ENCODE measurements at regions not wholly inside any gene's neighbourhood (a gene's known extent, or its start where the extent isn't known, plus 50 kb on each side); places are given as distances from the start of the nearest gene placed in this dataset.
"Not testable (repeated sequence)": the region's sequence is repeated elsewhere in the genome, so short reads cannot be mapped to it uniquely, and the experiment has no call there.

DNA sequence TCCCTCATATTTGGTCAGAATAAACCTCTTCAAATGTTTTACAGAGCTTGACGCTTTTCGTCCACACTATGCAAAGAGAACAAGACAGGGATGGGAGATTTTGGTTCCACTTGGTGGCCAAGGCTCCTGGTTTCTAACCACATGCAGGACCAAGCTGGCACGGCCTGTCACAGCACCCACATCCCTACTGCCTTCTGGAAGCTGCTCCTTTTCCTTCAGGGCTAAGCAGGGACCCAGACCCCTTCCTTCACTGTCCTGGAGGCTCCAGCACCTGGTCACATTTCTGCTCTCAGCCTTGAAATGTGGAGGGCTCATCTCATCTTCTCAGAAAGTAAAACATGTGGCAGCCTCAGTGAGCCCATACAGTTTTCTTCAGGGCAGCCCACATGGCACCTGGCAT is 50.4 kb upstream of the ARHGEF7 start:
- no peak for DNase-seq (ENCODE audit: low read depth in 3 of 3)

DNA sequence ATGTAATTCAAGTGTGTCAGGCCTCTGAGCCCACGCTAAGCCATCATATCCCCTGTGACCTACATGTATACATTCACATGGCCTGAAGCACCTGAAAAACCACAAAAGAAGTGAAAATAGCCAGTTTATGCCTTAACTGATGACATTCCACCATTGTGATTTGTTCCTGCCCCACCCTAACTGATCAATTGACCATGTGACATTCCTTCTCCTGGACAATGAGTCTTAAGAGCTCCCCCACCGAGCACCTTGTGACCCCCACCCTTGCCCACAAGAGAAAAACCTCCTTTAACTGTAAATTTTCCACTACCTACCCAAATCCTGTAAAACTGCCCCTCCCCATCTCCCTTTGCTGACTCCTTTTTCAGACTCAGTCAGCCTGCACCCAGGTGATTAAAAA is 52.1 kb upstream of the ARHGEF7 start:
- no peak for DNase-seq (ENCODE audit: low read depth in 3 of 3)

DNA sequence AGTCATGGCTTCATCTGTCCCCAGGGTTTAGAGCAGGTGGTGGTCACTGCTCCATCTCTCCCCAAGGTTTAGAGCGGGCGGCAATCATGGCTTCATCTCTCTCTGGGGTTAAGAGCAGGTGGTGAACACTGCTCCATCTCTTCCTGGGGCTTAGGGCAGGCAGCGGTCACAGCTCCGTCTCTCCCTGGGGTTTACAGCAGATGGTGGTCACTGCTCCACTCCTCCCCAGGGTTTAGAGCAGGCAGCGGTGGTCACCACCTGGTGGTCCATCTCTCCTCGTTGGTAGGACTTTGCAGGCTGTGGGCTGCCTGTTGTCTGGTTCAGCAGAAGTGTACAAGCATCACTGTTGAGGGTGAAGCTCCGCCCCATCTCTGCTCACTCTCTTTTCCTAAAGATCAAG is 52.8 kb upstream of the ARHGEF7 start:
- DNase-seq (ENCODE audit: low read depth in 3 of 3) = no peak

DNA sequence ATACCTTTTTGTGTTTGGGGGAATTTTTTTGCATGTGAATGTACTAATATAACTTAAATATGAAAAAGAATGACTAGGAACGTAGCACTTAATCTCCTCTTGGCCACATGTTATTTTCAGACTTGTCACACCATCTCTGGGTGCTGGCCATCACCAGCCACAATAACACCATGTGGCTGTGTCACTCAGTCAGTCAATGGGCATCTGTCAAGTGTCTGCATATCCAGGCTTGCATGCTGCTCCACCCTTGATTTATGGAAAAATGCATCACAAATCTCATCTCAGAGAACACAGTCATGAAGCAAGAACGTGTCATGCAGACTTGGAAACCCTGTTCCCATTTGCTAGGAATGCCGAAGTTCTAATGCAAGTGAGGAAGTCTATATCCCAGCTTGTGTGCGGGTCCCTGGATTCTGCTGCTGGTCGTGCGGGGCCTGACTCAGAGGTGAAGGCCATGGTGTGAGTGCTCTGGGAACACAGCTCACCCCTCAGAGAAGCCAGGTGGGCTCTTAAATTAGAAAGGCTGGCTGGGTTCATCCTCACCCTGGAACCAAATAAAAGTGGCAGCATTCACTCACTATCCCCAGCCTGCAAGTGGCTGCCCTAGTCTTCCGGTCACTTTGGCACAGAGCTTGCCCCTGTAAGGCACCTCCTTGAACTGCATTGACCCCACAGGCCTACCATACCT is 53.6 kb upstream of the ARHGEF7 start:
- no peak for DNase-seq (ENCODE audit: low read depth in 3 of 3)

DNA sequence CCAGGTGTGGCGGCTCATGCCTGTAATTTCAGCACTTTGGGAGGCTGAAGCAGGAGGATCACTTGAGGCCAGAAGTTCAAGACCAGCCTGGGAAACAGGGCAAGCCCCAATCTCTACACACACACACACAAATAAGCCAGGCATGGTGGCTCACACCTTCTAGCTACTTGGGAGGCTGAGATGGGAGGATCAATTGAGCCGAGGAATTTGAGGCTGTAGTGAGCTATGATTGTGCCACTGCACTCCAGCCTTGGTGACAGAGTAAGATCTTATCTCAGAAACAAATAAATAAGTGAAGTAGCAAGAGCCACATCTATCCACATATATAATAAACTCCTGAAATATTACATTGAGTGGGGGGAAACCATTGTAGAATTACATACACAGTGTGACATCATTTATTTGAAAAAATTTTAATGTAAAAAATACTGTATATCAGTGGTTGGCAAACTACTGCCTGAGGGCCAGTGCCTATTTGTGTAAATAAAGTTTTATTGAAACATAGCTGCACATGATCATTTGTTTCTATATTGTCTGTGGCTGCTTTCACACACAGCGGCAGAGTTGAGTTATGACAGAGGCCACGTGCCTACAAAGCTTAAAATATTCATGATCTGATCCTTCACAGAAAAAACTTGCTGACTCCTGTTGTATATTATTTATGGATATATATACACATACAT is 54.7 kb upstream of the ARHGEF7 start:
- DNase-seq (ENCODE audit: low read depth in 3 of 3) = no peak

DNA sequence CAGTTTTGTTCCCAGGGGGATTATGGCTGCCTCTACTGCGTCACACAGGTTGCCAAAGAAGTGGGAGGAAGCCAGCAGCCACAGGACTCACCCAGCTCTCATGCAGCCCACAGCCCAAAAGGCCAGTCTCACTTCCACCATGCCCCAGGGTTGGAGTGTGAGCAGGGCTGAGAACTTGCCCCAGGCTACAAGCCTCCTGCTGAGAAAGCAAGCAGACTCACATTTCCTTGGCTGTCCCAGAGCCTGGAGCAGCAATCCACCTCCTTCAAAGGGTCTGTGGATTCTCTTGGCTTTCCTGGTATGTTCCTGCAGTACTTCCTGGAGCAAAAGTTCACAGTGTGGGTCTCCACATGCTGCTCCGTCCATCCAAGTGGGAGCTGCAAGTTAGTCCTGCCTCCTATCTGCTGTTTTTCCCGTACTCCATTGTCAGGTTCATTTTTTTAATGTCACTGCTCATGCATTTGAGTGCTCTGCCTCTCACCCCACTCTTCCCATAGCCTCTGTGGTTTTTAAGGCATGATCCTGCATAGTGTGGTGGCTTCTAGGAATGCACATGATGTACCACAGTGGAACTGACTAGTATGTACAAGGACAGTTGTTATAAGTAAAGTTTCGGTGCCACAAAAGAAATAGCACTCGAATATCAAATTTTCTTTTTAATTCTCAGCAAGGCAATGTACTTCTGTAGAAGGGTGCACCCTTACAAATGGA is 56.2 kb upstream of the ARHGEF7 start:
- DNase-seq (ENCODE audit: low read depth in 3 of 3) = no peak

DNA sequence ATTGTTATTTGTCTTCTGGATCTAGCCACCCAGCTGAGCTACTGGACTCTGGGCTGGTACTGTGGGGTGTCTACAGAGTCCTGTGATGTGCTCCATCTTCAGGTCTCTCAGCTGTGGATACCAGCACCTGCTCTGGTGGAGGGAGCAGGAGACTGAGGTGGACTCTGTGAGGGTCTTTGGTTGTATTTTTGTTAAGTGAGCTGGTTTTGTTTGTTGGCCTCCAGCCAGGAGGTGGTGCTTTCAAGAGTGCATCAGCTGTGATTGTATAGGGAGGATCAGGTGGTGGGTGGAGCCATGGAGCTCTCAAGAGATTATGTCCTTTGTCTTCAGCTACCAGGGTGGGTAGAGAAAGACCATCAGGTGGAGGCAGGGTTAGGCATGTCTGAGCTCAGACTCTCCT is 56.8 kb upstream of the ARHGEF7 start:
- DNase-seq (ENCODE audit: low read depth in 3 of 3) = not testable (repeated sequence)

DNA sequence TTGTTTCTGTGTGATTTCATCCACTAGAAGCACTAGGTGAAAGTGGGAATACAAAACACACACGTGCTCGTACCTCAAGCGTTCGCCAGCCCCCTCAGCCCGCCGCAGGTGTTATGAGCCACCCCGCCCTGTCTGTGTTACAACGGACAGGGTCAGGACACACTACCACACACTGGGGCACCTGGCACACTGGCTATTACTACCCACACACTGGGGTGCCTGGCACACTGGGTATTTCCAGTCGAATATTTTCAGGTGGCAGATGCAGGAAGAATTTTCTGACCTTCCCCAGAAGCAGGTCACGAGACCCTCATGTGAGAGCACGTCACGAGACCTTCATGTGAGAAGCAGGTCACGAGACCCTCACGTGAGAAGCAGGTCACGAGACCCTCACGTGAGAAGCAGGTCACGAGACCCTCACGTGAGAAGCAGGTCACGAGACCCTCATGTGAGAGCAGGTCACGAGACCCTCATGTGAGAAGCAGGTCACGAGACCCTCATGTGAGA is 63.3 kb upstream of the ARHGEF7 start:
- DNase-seq (ENCODE audit: low read depth in 3 of 3) = not testable (repeated sequence)

DNA sequence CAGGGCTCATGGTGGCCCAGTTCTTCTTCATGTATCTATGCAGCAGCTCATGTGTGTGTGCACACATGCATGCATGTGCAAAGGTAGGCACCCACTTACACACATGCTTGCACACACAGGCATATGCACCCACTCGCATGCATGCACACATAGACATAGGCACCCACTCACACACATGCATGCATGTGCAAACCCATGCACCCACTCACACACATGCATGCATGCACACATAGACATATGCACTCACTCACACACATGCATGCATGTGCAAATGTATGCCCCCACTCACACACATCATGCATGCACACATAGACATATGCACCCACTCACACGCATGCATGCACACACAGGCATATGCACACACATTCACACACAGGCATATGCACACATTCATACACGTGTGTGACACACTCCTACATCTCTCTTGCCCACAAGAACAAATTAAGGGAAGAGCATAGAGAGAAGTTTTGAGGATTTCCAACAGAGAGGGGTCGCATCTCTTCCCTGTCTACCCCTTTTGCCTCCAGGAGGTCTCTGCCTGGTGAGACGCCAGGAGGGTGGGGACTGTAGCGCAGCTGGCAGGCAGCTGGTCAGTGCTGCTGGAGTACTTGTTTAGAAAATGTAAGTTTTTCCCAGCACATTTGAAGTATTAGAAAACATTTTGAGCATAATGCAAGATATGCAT is 63.9 kb upstream of the ARHGEF7 start:
- DNase-seq (ENCODE audit: low read depth in 3 of 3) = no peak

DNA sequence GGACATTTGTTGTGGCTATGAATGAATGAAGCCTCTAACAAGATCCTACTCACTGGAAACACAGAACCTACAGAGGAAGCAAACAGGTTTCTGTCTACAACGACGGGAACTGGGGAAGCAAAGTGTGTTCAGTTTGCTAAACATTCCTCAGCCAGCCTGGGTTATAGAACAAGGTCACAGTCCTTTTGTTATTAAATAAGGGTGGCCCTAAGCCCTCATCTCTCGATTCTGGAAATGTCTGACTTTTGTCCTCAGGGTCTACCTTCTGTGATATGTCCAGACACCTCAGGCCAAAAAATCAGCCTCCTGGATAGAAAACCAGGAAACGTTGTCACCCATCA is 64.6 kb upstream of the ARHGEF7 start:
- no peak for DNase-seq (ENCODE audit: low read depth in 3 of 3)

DNA sequence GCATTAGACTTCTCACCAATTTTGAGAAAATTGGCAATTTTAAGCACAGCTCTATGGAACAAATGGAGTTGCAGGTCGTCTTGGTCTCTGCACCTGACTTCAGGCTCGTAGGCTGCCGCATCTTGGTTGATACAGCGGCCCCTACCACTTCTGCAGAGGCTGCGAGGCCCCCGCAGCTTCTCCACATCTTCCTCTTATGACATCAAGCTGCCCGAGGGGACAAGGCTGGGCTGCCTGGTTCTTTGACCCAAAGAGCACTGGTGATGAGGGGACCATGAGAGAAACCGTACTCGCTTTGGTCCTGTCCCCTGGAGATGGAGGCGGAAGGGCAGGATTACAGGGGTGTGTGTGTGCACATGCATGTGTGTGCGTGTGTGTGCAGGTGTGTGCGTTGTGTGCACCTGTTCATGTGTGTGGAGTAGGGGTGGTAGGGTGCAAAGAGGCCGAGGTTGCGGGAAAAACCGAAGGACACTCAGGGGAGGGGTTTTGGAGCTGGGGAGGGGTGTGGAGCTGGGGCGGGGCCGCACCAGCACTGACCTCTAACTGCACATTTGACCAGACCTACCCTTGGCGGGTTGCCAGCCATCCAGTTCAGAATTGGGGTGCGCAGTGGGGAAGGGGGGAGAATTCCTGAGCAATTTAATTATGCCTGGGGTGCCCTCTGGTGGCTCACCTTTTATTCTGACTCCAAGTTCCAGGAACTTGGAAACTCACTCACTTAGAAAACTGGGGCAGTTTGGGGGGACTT is 65.1 kb upstream of the ARHGEF7 start:
- DNase-seq (ENCODE audit: low read depth in 3 of 3) = no peak

DNA sequence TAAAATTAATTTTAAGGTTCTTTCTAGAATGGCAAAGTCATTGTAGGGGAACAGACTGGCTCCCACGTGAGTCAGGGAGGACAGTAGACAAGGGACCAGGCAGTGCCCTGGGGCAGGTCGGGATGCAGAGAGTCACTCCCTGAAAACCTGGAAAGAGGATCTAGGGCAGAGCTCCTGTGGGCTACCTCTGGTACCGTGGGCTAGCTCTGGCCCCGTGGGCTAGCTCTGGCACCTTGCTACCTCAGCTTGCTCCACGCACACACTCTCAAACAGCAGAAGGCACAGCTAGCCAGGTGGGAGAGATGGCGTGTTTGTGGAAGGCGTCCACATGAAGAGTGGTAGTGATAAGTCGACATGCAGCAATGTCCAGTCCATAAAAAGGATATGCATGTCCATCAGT is 66.7 kb upstream of the ARHGEF7 start:
- DNase-seq (ENCODE audit: low read depth in 3 of 3) = no peak

DNA sequence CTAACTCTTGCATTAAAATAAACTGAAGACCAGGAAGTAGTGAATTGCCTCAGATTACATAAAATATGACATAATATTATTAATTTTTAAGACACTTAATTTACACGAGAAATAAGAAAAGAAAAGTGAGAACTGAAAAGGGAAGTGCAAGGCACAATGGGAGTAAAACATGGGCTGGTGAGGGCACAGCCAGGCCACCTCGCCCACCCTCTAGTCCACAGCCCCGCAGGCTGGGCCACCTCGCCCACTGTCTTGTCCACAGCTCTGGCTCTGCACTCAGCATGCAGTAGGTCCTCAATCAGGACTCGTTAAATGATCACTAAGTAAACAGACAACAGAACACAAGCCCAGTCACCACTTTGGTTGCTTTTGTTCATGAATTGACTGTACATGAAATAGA is 67.8 kb upstream of the ARHGEF7 start:
- no peak for DNase-seq (ENCODE audit: low read depth in 3 of 3)

DNA sequence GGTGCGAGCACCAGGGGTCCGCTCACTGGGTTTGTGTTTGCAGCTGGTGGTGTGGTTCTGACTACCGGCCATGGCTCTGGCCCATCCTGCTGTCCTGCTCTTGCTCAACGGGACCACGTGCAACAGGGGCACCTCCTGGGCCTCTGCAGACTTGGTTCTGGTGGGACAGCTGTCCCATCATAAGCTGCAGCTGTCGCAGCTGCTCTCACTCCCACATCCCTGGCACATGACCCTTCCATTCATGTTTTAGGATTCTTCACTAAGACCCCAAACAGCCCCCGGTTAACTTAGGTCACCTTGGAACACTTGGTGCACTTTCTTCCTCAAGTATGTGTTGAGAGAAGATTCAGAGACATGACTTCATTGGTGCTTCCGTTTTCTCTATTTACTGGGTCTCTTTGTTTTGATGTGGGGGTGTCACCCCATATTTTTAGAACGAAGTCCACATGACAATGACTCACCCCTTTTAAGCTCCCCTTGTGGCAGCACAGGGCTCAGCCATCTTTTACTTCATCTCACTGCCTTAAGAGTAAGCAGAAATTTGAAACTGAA is 68.4 kb upstream of the ARHGEF7 start:
- DNase-seq (ENCODE audit: low read depth in 3 of 3) = no peak

DNA sequence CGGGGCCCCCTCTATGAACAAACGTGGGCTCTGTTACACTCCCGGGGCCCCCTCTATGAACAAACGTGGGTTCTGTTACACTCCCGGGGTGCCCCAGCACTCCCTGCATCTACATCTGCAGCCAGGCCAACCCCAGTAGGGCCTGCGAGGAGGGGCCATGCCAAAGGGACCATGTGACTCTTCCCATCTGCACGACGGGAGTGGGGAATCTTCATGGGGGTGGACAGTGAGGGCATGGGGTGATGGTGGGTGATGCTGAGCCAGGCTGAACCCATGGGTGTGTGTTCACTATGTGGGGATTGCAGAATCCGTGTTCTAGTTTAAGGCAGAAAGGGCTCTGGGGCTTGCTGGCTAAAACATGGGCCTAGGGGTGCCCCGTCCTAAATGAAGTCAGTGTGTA is 69.9 kb upstream of the ARHGEF7 start:
- DNase-seq (ENCODE audit: low read depth in 3 of 3) = no peak

DNA sequence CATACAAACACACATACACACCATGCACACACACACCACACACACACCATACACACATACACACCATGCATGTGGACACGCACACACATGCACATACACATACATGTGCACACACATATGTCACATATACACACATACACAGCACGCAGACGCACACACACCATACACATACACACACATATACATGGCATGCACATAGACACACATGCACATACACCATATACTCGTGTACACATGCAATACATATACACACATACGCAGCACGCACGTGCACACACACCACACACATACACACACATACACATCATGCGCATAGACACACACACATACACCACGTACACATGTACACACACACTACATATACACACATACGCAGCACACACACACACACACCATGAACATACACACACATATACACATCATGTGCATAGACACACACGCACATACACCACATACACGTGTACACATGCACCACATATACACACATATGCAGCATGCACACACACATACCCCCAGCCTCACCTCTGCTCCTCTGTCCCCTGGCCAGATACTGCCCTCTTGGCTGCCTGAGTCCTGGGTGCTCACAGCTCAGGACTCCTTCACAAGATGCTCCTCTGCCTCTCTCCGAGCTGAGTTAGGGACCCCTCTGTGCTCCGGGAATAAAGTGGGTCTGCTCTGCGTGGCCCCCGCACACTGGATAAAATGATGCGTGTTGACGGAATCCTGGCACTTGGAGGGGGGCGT is 70.9 kb upstream of the ARHGEF7 start:
- no peak for DNase-seq (ENCODE audit: low read depth in 3 of 3)

DNA sequence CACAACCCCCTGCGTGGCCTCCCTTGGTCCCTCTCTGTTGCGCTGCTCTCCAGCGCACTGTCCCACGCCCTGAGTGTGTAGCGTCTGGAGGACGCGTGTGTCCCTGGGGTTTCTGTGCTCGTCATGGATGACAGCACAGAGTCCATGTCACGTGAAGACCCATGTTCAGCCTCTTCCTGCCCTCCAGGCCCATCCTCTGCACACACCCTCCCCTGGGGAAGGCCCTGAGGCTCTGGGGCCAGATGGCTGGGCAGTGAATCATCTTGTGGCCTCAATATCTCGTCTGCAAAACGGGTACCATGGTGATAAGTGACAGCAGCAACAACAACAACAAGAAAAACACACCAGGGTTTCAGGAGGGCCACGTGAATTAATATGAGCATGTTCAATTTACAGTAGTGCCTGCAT is 71.5 kb upstream of the ARHGEF7 start:
- DNase-seq (ENCODE audit: low read depth in 3 of 3) = no peak

DNA sequence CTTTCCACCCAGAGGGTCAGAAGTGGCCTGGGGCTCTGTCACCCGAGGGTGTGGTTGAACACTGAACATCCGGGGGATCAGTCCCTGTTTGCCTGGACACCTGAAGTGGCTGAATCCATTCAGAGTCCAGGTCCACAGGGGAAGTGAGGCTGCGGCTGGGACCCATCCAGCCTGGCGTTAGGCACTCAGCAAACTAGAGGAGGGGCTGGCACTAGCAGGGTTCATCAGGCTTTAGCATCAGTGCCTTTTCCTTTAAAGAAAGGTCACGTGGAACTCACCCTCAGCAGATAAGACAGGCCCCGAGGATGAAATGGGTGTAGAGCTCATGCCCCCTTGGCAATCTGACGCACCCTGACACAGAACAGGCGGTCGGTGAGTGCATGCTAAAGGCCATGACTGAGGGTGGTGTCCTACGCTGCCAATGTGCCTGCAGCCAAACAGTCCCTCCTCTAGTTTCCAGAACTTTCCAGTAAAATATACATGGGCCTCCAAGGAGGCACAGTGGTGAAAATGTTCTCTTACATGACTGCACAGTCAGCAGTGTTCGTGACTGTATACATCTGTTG is 72.4 kb upstream of the ARHGEF7 start:
- DNase-seq (ENCODE audit: low read depth in 3 of 3) = no peak

DNA sequence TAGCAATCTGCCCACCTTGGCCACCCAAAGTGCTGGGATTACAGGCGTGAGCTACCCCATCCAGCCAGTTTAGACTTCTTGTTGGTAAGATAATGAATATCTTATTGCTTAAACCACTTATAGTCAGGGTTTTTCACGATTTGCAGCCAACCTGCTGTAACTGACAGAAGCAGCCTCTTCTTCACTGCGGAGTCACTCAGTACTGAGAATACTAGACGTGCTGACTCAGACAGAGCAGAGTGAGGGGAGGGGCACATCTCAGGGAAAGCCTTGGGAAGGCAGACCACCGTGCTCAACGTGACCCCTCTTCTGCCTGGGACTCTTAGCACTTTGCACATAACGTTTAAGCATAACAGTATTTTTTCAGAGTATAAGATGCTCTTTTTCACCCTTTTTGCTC is 74.3 kb upstream of the ARHGEF7 start:
- no peak for DNase-seq (ENCODE audit: low read depth in 3 of 3)

DNA sequence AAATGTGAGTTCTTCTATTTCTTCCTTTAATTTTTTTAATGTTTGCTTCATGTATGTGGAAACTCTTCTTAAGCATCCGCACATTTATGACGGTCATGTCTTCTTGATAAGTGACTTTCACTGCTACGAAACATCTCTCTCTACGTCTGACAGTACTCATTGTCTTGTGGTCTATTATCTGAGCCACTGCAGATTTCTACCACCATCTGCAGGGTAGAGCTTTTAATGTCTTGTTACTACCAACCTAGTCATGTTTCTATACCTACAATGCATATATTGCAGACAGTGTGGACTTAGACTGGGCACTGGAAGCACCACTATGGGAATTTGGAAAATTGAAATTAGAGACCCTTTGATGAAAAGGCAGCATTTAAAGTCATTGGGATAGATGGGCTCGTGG is 75.4 kb upstream of the ARHGEF7 start:
- no peak for DNase-seq (ENCODE audit: low read depth in 3 of 3)
